HG02759 (cell line): ENCODE measurements at regions not wholly inside any gene's neighbourhood (a gene's known extent, or its start where the extent isn't known, plus 50 kb on each side); places are given as distances from the start of the nearest gene placed in this dataset.
"Not testable (repeated sequence)": the region's sequence is repeated elsewhere in the genome, so short reads cannot be mapped to it uniquely, and the experiment has no call there.

Experiments used
- ATAC-seq: cut with Tn5 transposase; IDR thresholded peaks from one replicate; pipeline ENCODE4 v1.9.1; 2021; ENCODE audit warnings: mild to moderate bottlenecking, moderate library complexity; ENCODE audit not compliant: unreplicated experiment

- ATAC-seq, result no peak
These were observed 53.7 kb upstream of the SMIM15 start for GRCh38 chr5:61215996-61216395.

DNA sequence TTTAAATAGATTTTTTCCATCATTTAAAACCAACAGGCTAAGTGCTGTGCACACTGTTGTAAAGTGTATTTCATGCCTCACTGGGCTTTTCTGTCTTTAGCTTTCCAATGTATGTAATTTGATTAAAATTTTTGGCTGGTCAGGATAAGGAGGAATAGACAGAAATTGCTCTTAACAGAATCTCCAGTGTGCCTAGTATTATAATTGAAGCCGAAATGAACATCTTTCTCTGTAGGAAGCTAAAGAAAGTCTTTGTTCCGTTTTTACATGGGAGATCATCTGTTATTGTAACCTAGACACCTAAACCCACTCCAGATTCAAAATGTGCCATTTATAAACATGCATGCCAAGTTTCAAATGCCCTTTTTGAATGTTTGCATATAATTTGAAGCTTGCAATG is 54.5 kb upstream of the SMIM15 start:
- ATAC-seq, result no peak

DNA sequence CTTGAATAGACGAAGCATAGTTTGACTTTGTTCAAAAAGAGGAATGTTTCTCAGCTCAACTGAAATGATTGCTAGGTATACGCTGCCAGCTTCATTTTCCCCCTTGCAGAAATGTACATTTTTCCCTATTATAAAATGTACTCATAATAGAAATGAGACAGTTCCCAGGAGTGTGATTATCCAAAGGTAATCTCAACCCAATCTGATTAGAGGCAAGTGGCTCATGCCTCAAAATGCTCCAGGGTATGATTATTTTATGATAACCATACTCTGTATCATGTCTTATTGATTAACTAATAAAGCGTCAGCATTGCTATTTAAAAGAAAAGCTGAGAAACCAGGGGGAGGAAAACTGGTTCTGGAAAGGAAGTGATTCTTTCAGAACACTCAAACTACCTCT is 54.9 kb upstream of the SMIM15 start:
- ATAC-seq, result no peak

DNA sequence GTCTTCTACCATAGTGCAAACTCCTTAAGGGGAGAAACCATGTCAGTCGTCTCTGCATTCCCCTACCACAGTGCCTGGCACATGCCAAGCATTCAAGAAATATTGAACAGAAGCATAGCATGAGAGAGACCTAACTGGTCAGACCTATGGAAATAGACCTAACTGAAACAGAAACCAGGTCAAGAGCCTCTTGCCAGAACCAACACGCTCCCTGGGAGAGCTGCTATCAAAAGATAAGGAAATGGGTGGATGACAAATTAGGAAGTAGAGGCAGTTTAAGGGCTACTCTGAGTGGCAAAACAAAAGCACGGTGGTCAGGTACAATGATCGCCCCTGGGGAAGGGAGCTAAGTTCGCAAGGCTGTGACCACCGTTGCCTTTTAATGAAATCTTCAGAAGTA is 66.0 kb upstream of the SMIM15 start:
- no peak for ATAC-seq

DNA sequence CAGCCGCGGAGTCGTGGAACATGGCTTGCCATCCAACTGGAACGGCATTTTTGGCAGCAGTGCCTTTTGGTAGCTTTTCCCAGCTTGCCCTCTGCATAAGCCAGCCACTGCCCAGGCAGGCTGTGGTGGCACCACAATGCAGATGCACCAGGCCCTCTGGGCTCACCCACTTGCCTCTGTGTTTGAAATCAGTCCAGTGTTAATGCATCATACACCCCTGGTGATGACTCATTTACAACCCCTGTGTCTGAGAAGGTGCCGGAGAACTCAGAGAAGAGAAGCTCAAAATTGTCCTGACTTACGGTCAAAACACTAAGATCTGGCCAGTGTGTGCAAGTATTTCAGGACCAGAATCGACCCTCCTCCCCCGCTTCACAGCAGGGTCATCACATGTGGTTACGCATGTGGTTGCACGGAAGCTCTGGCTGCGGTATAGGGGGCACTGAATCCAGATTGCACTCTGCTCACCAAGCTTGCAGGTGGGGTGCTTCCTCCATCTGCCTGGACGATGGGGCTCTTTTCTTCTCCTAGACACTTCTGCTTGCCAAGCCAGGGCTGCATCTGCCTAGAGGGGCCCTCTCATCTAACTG is 66.5 kb upstream of the SMIM15 start:
- peak; percentile 64 for ATAC-seq

DNA sequence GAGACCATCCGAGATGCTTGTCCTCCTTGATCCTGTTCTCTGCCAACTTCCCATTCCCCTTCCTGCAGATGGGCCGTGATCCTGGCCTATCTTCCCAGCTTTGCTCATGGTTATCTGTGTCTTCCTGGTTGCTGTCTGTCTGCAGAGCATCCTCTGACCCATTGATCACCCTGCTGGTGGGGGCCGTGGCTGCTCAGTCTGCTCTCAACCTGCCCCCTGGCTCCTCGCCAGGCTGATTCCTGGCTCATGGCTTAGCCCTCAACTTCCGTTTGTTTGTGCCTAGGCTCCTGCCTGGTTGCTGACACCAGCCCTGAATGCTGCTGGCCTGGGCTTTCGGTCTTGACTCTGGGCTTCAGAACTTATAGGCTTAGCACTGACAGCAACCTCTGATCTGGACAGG is 67.1 kb upstream of the SMIM15 start:
- ATAC-seq, result peak; percentile 10

DNA sequence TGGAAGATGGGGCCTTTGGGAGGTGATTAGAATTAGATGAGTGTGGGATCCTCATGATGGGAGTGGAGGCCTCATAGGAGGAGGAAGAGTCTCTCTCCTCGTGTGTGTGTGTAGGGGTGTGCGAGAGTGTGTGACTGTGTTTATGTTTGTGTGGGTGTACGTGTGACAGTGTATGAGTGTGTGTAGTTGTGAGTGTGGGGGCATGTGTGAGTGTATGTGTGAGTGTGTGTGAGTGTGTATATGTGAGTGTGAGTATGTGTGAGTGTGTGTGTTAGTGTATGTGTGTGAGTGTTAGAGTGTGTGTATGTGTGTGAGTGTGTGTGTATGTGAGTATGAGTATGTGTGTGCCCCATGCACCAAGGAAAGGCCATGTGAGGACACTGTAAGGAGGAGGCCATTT is 68.2 kb upstream of the SMIM15 start:
- no peak for ATAC-seq

GRCh38 chr5:61231813-61232212 is 69.5 kb upstream of the SMIM15 start:
- no peak for ATAC-seq

GRCh38 chr5:61232490-61233050 is 70.3 kb upstream of the SMIM15 start:
- no peak for ATAC-seq

DNA sequence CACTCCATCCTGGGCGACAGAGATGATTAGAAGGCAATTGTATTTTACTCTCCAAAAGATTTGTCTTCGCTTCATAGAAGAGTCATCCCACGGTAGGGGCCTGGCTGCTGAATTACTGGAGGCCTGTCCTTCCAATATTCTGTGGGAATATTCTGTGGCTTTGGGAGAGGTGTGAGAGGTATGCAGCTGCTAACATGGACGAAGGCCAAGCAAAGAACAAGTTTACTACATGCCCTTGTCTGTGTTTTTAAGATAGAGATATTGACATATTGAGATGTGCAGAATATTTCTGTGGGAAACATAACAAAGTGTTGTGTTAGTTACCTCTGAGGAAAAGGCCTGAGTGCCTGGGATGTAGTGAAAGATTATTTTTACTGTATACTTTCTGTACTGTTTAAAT is 71.8 kb upstream of the SMIM15 start:
- no peak for ATAC-seq

- not testable (repeated sequence) for ATAC-seq
These were observed 74.4 kb upstream of the SMIM15 start for GRCh38 chr5:61236715-61237114.

GRCh38 chr5:61245486-61245885 is 83.2 kb upstream of the SMIM15 start:
- ATAC-seq, result no peak

DNA sequence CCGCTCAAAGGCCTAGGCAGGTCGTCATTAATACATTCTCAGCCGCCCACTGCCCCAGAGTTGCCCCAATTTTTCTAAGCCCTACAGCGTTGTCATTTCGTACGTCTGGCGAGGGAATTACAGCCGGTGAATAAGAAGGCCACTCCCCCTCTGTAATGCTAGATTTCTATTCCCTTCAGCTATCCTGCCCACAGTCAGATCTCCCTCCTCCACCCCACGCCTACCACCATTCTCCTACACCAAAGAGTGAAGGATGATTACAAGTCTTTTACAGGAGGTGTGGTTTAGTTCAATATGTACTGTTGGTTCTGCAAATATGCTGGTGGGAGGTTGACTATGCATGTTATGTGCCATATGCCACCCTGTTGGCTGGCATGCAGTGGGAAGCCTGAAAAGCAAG is 83.7 kb upstream of the SMIM15 start:
- no peak for ATAC-seq

DNA sequence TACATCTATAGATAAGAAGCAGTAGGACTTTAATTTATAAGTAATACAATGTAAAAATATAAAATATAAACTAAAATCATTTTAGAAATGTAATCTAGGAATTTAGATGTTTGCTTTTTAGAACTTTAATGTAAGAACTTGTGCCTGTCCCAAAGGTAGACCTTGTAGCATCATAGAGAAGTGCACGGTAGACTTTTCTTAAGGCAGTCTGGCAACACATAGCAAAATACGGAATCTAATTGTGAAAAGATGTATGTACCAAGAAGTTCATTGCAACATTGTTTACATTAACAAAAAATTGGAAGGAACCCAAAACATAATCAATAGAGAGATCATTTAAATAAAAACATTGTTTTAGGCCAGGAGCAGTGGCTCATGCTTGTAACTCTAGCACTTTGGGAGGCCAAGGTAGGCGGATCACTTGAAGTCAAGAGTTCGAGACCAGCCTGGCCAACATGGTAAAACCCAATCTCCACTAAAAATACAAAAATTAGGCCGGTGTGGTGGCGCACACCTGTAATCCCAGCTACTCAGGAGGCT is 84.6 kb upstream of the SMIM15 start:
- ATAC-seq, result no peak

GRCh38 chr5:61251874-61252642 is 80.0 kb upstream of the ZSWIM6 start:
- ATAC-seq, result no peak

- no peak for ATAC-seq
These were observed 79.5 kb upstream of the ZSWIM6 start for GRCh38 chr5:61252643-61252925.

GRCh38 chr5:61253547-61253946 is 78.5 kb upstream of the ZSWIM6 start:
- ATAC-seq, result no peak

DNA sequence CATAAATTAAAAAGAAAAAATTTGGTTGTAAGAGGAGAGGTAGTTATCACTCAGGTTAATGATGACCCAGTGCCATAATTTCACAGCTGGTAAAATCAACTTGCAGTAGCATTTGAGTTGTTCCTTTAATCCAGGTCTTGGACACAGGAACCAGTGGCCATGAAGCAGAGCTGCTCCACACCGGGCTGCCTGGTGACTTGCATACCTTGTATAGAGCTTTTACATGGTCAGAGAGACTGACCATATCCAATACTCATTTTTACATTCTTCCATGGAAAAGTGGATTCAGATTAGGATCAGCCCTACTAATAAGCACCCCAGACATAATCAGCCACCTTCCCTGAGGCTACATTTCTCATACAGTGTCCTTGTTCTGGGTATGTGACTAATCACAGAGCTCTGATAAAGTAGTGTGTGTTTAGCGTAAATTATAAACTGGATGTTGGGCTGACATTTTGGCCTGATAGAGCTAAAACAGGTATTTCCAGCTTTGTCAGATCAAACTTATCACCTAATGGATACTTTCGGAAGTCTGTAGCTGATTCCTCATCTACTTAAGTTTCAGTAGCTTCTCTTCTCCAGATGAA is 77.0 kb upstream of the ZSWIM6 start:
- no peak for ATAC-seq

DNA sequence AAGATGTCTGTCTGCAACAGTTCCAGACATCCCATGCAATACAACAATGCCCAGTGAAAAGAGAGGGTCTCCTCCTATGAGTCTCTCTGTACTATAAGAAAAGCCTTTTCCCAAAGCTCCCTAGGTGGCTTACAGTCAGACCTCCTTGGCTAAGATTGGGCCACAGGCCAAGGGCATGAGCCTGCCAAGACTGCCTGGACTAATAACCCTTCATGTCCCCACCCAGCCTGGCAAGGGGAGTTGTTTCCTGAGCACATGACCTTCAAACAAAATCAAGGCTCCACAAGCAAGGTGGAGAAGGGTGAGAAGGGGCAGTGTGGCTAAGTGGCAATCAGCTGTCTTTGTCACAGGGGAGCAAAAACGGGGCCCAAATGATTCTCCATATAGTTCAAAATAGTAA is 75.6 kb upstream of the ZSWIM6 start:
- no peak for ATAC-seq

- no peak for ATAC-seq
These were observed 74.6 kb upstream of the ZSWIM6 start for GRCh38 chr5:61257421-61257820.

DNA sequence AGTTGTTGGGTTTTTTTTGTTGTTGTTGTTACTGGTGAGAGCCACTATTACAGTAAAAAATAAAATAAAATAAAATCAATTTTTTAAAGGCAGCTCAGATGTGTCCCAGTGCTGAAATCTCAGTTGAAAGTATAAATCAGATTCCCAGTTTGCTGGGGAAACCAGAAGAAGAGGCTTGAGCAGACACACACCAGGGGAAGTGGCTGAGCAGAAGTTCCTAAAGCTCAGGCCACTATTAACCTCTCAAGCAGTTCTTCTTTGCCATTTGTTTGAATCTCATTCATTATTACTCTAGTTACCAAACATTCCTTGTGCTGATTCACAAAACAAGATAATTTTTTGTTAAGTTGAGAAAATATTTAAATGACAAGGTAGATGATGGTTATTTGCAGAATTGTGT is 70.9 kb upstream of the ZSWIM6 start:
- no peak for ATAC-seq

DNA sequence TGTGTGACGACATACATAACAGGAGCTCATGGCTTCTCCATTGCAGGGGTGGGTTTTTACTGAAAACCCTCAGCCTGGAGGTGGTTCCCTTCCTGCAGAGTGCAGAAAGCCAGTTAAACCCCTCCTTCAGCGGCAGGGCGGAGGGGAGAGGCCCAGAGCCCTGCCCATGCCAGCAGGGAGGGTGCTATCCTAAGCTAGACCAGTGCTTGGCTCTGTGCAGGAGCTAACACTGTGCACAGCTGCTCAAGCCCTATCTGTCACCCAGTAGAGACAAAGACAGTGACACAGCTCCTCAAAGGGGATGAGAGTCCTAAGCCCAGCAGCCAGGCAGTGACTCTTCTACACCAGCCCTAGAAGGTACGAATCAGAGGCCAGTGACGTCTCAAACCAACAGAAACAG is 70.0 kb upstream of the ZSWIM6 start:
- ATAC-seq, result no peak
